ENCODE measurements at regions not wholly inside any gene's neighbourhood (a gene's known extent, or its start where the extent isn't known, plus 50 kb on each side); places are given as distances from the start of the nearest gene placed in this dataset.

GRCh38 chr4:43987331-43987944 lies 461.2 kb downstream of the KCTD8 start:
- no peak for DNase-seq

- DNase-seq: no peak
These were observed 458.1 kb downstream of the KCTD8 start for GRCh38 chr4:43990551-43990950.

GRCh38 chr4:43990963-43991362 lies 457.6 kb downstream of the KCTD8 start:
- DNase-seq: no peak

- DNase-seq: no peak
These were observed 456.1 kb downstream of the KCTD8 start for GRCh38 chr4:43992552-43992951.

GRCh38 chr4:43993196-43993902 lies 455.3 kb downstream of the KCTD8 start:
- DNase-seq: no peak

- DNase-seq: no peak
These were observed 448.9 kb downstream of the KCTD8 start for GRCh38 chr4:43999669-44000068.

- DNase-seq: no peak
These were observed 446.2 kb downstream of the KCTD8 start for GRCh38 chr4:44002368-44002767.

- no peak for DNase-seq
These were observed 431.8 kb downstream of the KCTD8 start for GRCh38 chr4:44016570-44017421.

- DNase-seq: no peak
These were observed 431.2 kb downstream of the KCTD8 start for GRCh38 chr4:44017422-44017739.

GRCh38 chr4:44019721-44020120 lies 428.9 kb downstream of the KCTD8 start:
- DNase-seq: no peak

GRCh38 chr4:44025376-44026020 lies 423.1 kb downstream of the KCTD8 start:
- DNase-seq: peak in 1 of 2 donors; percentile 4

- DNase-seq: no peak
These were observed 409.8 kb downstream of the KCTD8 start for GRCh38 chr4:44038811-44039210.

GRCh38 chr4:44046491-44046890 lies 402.1 kb downstream of the KCTD8 start:
- DNase-seq: no peak

GRCh38 chr4:44056721-44057151 lies 391.9 kb downstream of the KCTD8 start:
- DNase-seq: no peak

GRCh38 chr4:44070843-44071242 lies 377.8 kb downstream of the KCTD8 start:
- DNase-seq: no peak

- no peak for DNase-seq
These were observed 376.4 kb downstream of the KCTD8 start for GRCh38 chr4:44071959-44072955.

GRCh38 chr4:44086753-44087152 lies 361.9 kb downstream of the KCTD8 start:
- no peak for DNase-seq

GRCh38 chr4:44093390-44093789 lies 355.2 kb downstream of the KCTD8 start:
- no peak for DNase-seq

- no peak for DNase-seq
These were observed 349.6 kb downstream of the KCTD8 start for GRCh38 chr4:44098973-44099372.

GRCh38 chr4:44100456-44100855 lies 348.2 kb downstream of the KCTD8 start:
- no peak for DNase-seq

Data from right lung (tissue), 2 donors.